ENCODE measurements at regions not wholly inside any gene's neighbourhood (a gene's known extent, or its start where the extent isn't known, plus 50 kb on each side); places are given as distances from the start of the nearest gene placed in this dataset.

- no peaks in the 10 kb centered on the region for H3K79me1 ChIP-seq (replicated peaks; ENCODE audit: low read length, poor library complexity, severe bottlenecking)
- H3K4me3 ChIP-seq (ENCODE audit: insufficient read depth in 1 of 2, low read depth in 1 of 2, low read length in 2 of 2), result no peak overlapping the region
- no peak overlapping the region for H4K91ac ChIP-seq (ENCODE audit: low read length)
- no peak overlapping the region for H3K23ac ChIP-seq (ENCODE audit: low read length in 2 of 2)
- no peak overlapping the region for H3K14ac ChIP-seq (ENCODE audit: low read length in 2 of 2)
- no peak overlapping the region for H3K9ac ChIP-seq (ENCODE audit: low read length)
- no peak overlapping the region for H2BK5ac ChIP-seq (ENCODE audit: low read depth, low read length, poor library complexity, severe bottlenecking)
- no peak overlapping the region for H2BK12ac ChIP-seq (ENCODE audit: low read length in 2 of 2)
- no peaks in the 10 kb centered on the region for H3K36me3 ChIP-seq (ENCODE audit: control insufficient read depth in 1 of 2, insufficient read depth in 2 of 2, low read depth in 1 of 2, low read length in 2 of 2)
- no peak overlapping the region for H3K4ac ChIP-seq (ENCODE audit: low read depth in 1 of 2, low read length in 2 of 2)
- H3K27me3 ChIP-seq (ENCODE audit: control insufficient read depth in 1 of 2, insufficient read depth in 1 of 2, low read length in 2 of 2), result peaks cover 0 to 5% of the 10 kb centered on the region in 2 experiments
- no peak overlapping the region for H2BK15ac ChIP-seq (ENCODE audit: low read depth, poor library complexity, severe bottlenecking)
- H3K9me3 ChIP-seq (ENCODE audit: control insufficient read depth, low read length), result peaks cover 16% of the 10 kb centered on the region
- no peak overlapping the region for H2BK120ac ChIP-seq (ENCODE audit: low read depth, low read length)
- peaks cover 1% of the 10 kb centered on the region for H3K4me1 ChIP-seq (ENCODE audit: control insufficient read depth, insufficient read depth, low read depth, low read length)
- no peak overlapping the region for H2AK5ac ChIP-seq (ENCODE audit: low read length, severe bottlenecking)
- no peak overlapping the region for H4K8ac ChIP-seq (ENCODE audit: low read length)
- H3K18ac ChIP-seq (ENCODE audit: low read depth in 1 of 2, low read length in 2 of 2), result no peak overlapping the region
- DNase-seq, result peak; percentile 2
- no peak overlapping the region for H2AFZ ChIP-seq (ENCODE audit: low read depth, low read length)
- no peak overlapping the region for H3K4me2 ChIP-seq (ENCODE audit: low read length, poor library complexity, severe bottlenecking)
- no peak overlapping the region for H3K27ac ChIP-seq (ENCODE audit: low read length, poor library complexity, severe bottlenecking)
Observed at GRCh38 chr6:168774381-168774780, 333.4 kb downstream of the SMOC2 start.

- H3K4me1 ChIP-seq (ENCODE audit: control insufficient read depth, insufficient read depth, low read depth, low read length), result peaks cover 1% of the 10 kb centered on the region
- no peak overlapping the region for H3K27ac ChIP-seq (ENCODE audit: low read length, poor library complexity, severe bottlenecking)
- no peaks in the 10 kb centered on the region for H3K79me1 ChIP-seq (replicated peaks; ENCODE audit: low read length, poor library complexity, severe bottlenecking)
- no peak overlapping the region for H3K4me2 ChIP-seq (ENCODE audit: low read length, poor library complexity, severe bottlenecking)
- H2BK120ac ChIP-seq (ENCODE audit: low read depth, low read length), result no peak overlapping the region
- H2BK5ac ChIP-seq (ENCODE audit: low read depth, low read length, poor library complexity, severe bottlenecking), result no peak overlapping the region
- H3K27me3 ChIP-seq (ENCODE audit: control insufficient read depth in 1 of 2, insufficient read depth in 1 of 2, low read length in 2 of 2), result peaks cover 0 to 5% of the 10 kb centered on the region in 2 experiments
- H3K23ac ChIP-seq (ENCODE audit: low read length in 2 of 2), result no peak overlapping the region
- H3K36me3 ChIP-seq (ENCODE audit: control insufficient read depth in 1 of 2, insufficient read depth in 2 of 2, low read depth in 1 of 2, low read length in 2 of 2), result no peaks in the 10 kb centered on the region
- H2AFZ ChIP-seq (ENCODE audit: low read depth, low read length), result no peak overlapping the region
- no peak overlapping the region for H3K4ac ChIP-seq (ENCODE audit: low read depth in 1 of 2, low read length in 2 of 2)
- no peak overlapping the region for H2BK12ac ChIP-seq (ENCODE audit: low read length in 2 of 2)
- no peak overlapping the region for H2AK5ac ChIP-seq (ENCODE audit: low read length, severe bottlenecking)
- no peak overlapping the region for H4K8ac ChIP-seq (ENCODE audit: low read length)
- H3K9me3 ChIP-seq (ENCODE audit: control insufficient read depth, low read length), result peaks cover 16% of the 10 kb centered on the region
- H3K9ac ChIP-seq (ENCODE audit: low read length), result no peak overlapping the region
- no peak overlapping the region for H3K4me3 ChIP-seq (ENCODE audit: insufficient read depth in 1 of 2, low read depth in 1 of 2, low read length in 2 of 2)
- H3K14ac ChIP-seq (ENCODE audit: low read length in 2 of 2), result no peak overlapping the region
- H4K91ac ChIP-seq (ENCODE audit: low read length), result no peak overlapping the region
- no peak for DNase-seq
- no peak overlapping the region for H3K18ac ChIP-seq (ENCODE audit: low read depth in 1 of 2, low read length in 2 of 2)
- H2BK15ac ChIP-seq (ENCODE audit: low read depth, poor library complexity, severe bottlenecking), result no peak overlapping the region
Observed at GRCh38 chr6:168773788-168774187, 332.8 kb downstream of the SMOC2 start.

GRCh38 chr6:168765752-168766151 is 324.8 kb downstream of the SMOC2 start:
- Histone ChIP-seq H3K4ac (ENCODE audit: low read depth in 1 of 2, low read length in 2 of 2) (no peak overlapping the region), H3K14ac (ENCODE audit: low read length in 2 of 2) (no peak overlapping the region), H3K18ac (ENCODE audit: low read depth in 1 of 2, low read length in 2 of 2) (no peak overlapping the region), H3K4me1 (ENCODE audit: control insufficient read depth, insufficient read depth, low read depth, low read length) (peaks cover 4% of the 10 kb centered on the region), H2BK5ac (ENCODE audit: low read depth, low read length, poor library complexity, severe bottlenecking) (no peak overlapping the region), H3K4me3 (ENCODE audit: insufficient read depth in 1 of 2, low read depth in 1 of 2, low read length in 2 of 2) (no peak overlapping the region), H3K79me1 (replicated peaks; ENCODE audit: low read length, poor library complexity, severe bottlenecking) (no peaks in the 10 kb centered on the region), H4K91ac (ENCODE audit: low read length) (no peak overlapping the region), H3K23ac (ENCODE audit: low read length in 2 of 2) (no peak overlapping the region), H3K9me3 (ENCODE audit: control insufficient read depth, low read length) (peaks cover 3% of the 10 kb centered on the region), H2AFZ (ENCODE audit: low read depth, low read length) (no peak overlapping the region), H3K27ac (ENCODE audit: low read length, poor library complexity, severe bottlenecking) (no peak overlapping the region), H2BK12ac (ENCODE audit: low read length in 2 of 2) (no peak overlapping the region), H2AK5ac (ENCODE audit: low read length, severe bottlenecking) (no peak overlapping the region), H3K9ac (ENCODE audit: low read length) (no peak overlapping the region), H4K8ac (ENCODE audit: low read length) (no peak overlapping the region), H3K27me3 (ENCODE audit: control insufficient read depth in 1 of 2, insufficient read depth in 1 of 2, low read length in 2 of 2) (peaks cover 0 to 4% of the 10 kb centered on the region in 2 experiments), H3K4me2 (ENCODE audit: low read length, poor library complexity, severe bottlenecking) (no peak overlapping the region), H3K36me3 (ENCODE audit: control insufficient read depth in 1 of 2, insufficient read depth in 2 of 2, low read depth in 1 of 2, low read length in 2 of 2) (no peaks in the 10 kb centered on the region), H2BK15ac (ENCODE audit: low read depth, poor library complexity, severe bottlenecking) (no peak overlapping the region), H2BK120ac (ENCODE audit: low read depth, low read length) (no peak overlapping the region)
- 78% methylated on average over 1 of the region's 1 CpG for WGBS
- DNase-seq, result no peak

GRCh38 chr6:168756009-168756634 is 315.1 kb downstream of the SMOC2 start:
- Histone ChIP-seq H3K4me2 (ENCODE audit: low read length, poor library complexity, severe bottlenecking) (no peak overlapping the region), H3K9me3 (ENCODE audit: control insufficient read depth, low read length) (no peaks in the 10 kb centered on the region), H3K27me3 (ENCODE audit: control insufficient read depth in 1 of 2, insufficient read depth in 1 of 2, low read length in 2 of 2) (peaks cover 0 to 7% of the 10 kb centered on the region in 2 experiments), H4K8ac (ENCODE audit: low read length) (no peak overlapping the region), H2BK12ac (ENCODE audit: low read length in 2 of 2) (no peak overlapping the region), H2AK5ac (ENCODE audit: low read length, severe bottlenecking) (no peak overlapping the region), H3K4ac (ENCODE audit: low read depth in 1 of 2, low read length in 2 of 2) (no peak overlapping the region), H3K23ac (ENCODE audit: low read length in 2 of 2) (no peak overlapping the region), H4K91ac (ENCODE audit: low read length) (no peak overlapping the region), H2BK120ac (ENCODE audit: low read depth, low read length) (no peak overlapping the region), H2AFZ (ENCODE audit: low read depth, low read length) (no peak overlapping the region), H3K79me1 (replicated peaks; ENCODE audit: low read length, poor library complexity, severe bottlenecking) (no peaks in the 10 kb centered on the region), H3K4me3 (ENCODE audit: insufficient read depth in 1 of 2, low read depth in 1 of 2, low read length in 2 of 2) (no peak overlapping the region), H3K9ac (ENCODE audit: low read length) (no peak overlapping the region), H3K18ac (ENCODE audit: low read depth in 1 of 2, low read length in 2 of 2) (no peak overlapping the region), H3K27ac (ENCODE audit: low read length, poor library complexity, severe bottlenecking) (peak overlapping the region; percentile 67), H3K4me1 (ENCODE audit: control insufficient read depth, insufficient read depth, low read depth, low read length) (peaks cover 2% of the 10 kb centered on the region), H2BK15ac (ENCODE audit: low read depth, poor library complexity, severe bottlenecking) (no peak overlapping the region), H3K14ac (ENCODE audit: low read length in 2 of 2) (no peak overlapping the region), H3K36me3 (ENCODE audit: control insufficient read depth in 1 of 2, insufficient read depth in 2 of 2, low read depth in 1 of 2, low read length in 2 of 2) (no peaks in the 10 kb centered on the region), H2BK5ac (ENCODE audit: low read depth, low read length, poor library complexity, severe bottlenecking) (no peak overlapping the region)
- DNase-seq, result peak; percentile 18
- 68% methylated on average over 2 of the region's 3 CpGs for WGBS
